Glutamatergic neuron (in vitro differentiated cells): ENCODE measurements at regions not wholly inside any gene's neighbourhood (a gene's known extent, or its start where the extent isn't known, plus 50 kb on each side); places are given as distances from the start of the nearest gene placed in this dataset.

Experiments used
- DNase-seq: peaks from one replicate; pipeline ENCODE4 v3.0.0; 2022
- H3K27ac Mint-ChIP-seq: one replicate; pipeline ENCODE4 v1.8.0; 2020; ENCODE audit warnings: mild to moderate bottlenecking, mixed read lengths, inconsistent platforms; ENCODE audit not compliant: unreplicated experiment
- H3K27me3 Mint-ChIP-seq: one replicate; pipeline ENCODE4 v1.8.0; 2020; ENCODE audit warnings: mild to moderate bottlenecking, moderate library complexity, mixed read lengths, inconsistent platforms; ENCODE audit not compliant: unreplicated experiment
- H3K36me3 Mint-ChIP-seq: one replicate; pipeline ENCODE4 v1.8.0; 2020; ENCODE audit warnings: mild to moderate bottlenecking, mixed read lengths, inconsistent platforms; ENCODE audit not compliant: unreplicated experiment
- H3K4me1 Mint-ChIP-seq: one replicate; pipeline ENCODE4 v1.8.0; 2020; ENCODE audit warnings: mild to moderate bottlenecking, low read depth, mixed read lengths, inconsistent platforms; ENCODE audit not compliant: unreplicated experiment
- H3K4me3 Mint-ChIP-seq: one replicate; pipeline ENCODE4 v1.8.0; 2020; ENCODE audit warnings: mild to moderate bottlenecking, mixed read lengths, inconsistent platforms; ENCODE audit not compliant: unreplicated experiment
- H3K9me3 Mint-ChIP-seq: one replicate; pipeline ENCODE4 v1.8.0; 2020; ENCODE audit warnings: mild to moderate bottlenecking, moderate library complexity, mixed read lengths, inconsistent platforms; ENCODE audit not compliant: unreplicated experiment
- CTCF ChIP-seq: fragments of 200-600 bp; sonication (generic); IDR thresholded peaks from one replicate; pipeline ENCODE4 v1.5.0; 2021; ENCODE audit not compliant: partially characterized antibody, unreplicated experiment

GRCh38 chr13:24075137-24075975 is 85.2 kb upstream of the SPATA13 start:
- no peak overlapping the region for H3K27ac Mint-ChIP-seq
- peaks cover 2% of the 10 kb centered on the region for H3K27me3 Mint-ChIP-seq
- peaks cover 1% of the 10 kb centered on the region for H3K9me3 Mint-ChIP-seq
- H3K4me3 Mint-ChIP-seq = no peak overlapping the region
- peaks cover 5% of the 10 kb centered on the region for H3K36me3 Mint-ChIP-seq
- DNase-seq = no peak
- H3K4me1 Mint-ChIP-seq = peaks cover 8% of the 10 kb centered on the region
- TF ChIP-seq CTCF = no peak

- Mint-ChIP-seq H3K4me3 (no peak overlapping the region), H3K4me1 (peaks cover 8% of the 10 kb centered on the region), H3K27ac (no peak overlapping the region)
These were observed 84.4 kb upstream of the SPATA13 start for GRCh38 chr13:24076109-24076508.

GRCh38 chr13:24076636-24077035 is 83.9 kb upstream of the SPATA13 start:
- Mint-ChIP-seq H3K27ac (no peak overlapping the region), H3K27me3 (peaks cover 2% of the 10 kb centered on the region), H3K36me3 (peaks cover 5% of the 10 kb centered on the region), H3K4me3 (no peak overlapping the region), H3K4me1 (peaks cover 8% of the 10 kb centered on the region), H3K9me3 (peaks cover 4% of the 10 kb centered on the region)
- TF ChIP-seq CTCF = no peak
- DNase-seq = no peak

More at GRCh38 chr13:24076109-24076508, 84.4 kb upstream of the SPATA13 start:
- peaks cover 5% of the 10 kb centered on the region for H3K36me3 Mint-ChIP-seq
- TF ChIP-seq CTCF = no peak
- peaks cover 4% of the 10 kb centered on the region for H3K9me3 Mint-ChIP-seq
- no peak for DNase-seq
- H3K27me3 Mint-ChIP-seq = peaks cover 2% of the 10 kb centered on the region

- Mint-ChIP-seq H3K27me3 (peaks cover 2% of the 10 kb centered on the region), H3K27ac (no peak overlapping the region), H3K4me3 (no peak overlapping the region), H3K4me1 (peaks cover 26% of the 10 kb centered on the region), H3K9me3 (peaks cover 4% of the 10 kb centered on the region), H3K36me3 (peaks cover 5% of the 10 kb centered on the region)
- no peak for TF ChIP-seq CTCF
- DNase-seq = no peak
These were observed 80.4 kb upstream of the SPATA13 start for GRCh38 chr13:24080134-24080533.

- no peak overlapping the region for H3K27ac Mint-ChIP-seq
- no peak overlapping the region for H3K4me3 Mint-ChIP-seq
- H3K4me1 Mint-ChIP-seq = peaks cover 30% of the 10 kb centered on the region
- peaks cover 5% of the 10 kb centered on the region for H3K36me3 Mint-ChIP-seq
- TF ChIP-seq CTCF = no peak
- peaks cover 6% of the 10 kb centered on the region for H3K27me3 Mint-ChIP-seq
- DNase-seq = no peak
- H3K9me3 Mint-ChIP-seq = peaks cover 5% of the 10 kb centered on the region
These were observed 79.1 kb upstream of the SPATA13 start for GRCh38 chr13:24081387-24081786.
